Retinal pigment epithelial cell (primary cell): ENCODE measurements at regions not wholly inside any gene's neighbourhood (a gene's known extent, or its start where the extent isn't known, plus 50 kb on each side); places are given as distances from the start of the nearest gene placed in this dataset.

Source experiments
- DNase-seq: peaks from one replicate; pipeline ENCODE4 v3.0.0-alpha.2; 2010; ENCODE audit warnings: low read depth
- H3K4me3 ChIP-seq: 2 replicates; pipeline ENCODE4 v1.5.1; 2011; ENCODE audit warnings: mild to moderate bottlenecking, low read length, control low read depth, moderate library complexity
- CTCF ChIP-seq: conservative IDR thresholded peaks from 2 replicates; pipeline ENCODE4 v1.5.1; 2011; ENCODE audit warnings: low read depth, low read length, control low read depth, inconsistent platforms

- no peak for TF ChIP-seq CTCF
- H3K4me3 ChIP-seq = no peak overlapping the region
- no peak for DNase-seq
Measured at GRCh38 chr6:14187406-14187805, 69.8 kb downstream of the CD83 start.

- no peak for TF ChIP-seq CTCF
- no peak overlapping the region for H3K4me3 ChIP-seq
- DNase-seq = no peak
Measured at GRCh38 chr6:14189074-14189473, 71.5 kb downstream of the CD83 start.

GRCh38 chr6:14190191-14190928 lies 72.8 kb downstream of the CD83 start:
- no peak for TF ChIP-seq CTCF
- DNase-seq = no peak
- H3K4me3 ChIP-seq = no peak overlapping the region

- H3K4me3 ChIP-seq = no peak overlapping the region
- TF ChIP-seq CTCF = no peak
- DNase-seq = no peak
Measured at GRCh38 chr6:14190929-14191224, 73.3 kb downstream of the CD83 start.

- no peak for TF ChIP-seq CTCF
- H3K4me3 ChIP-seq = no peak overlapping the region
- DNase-seq = no peak
Measured at GRCh38 chr6:14191761-14192160, 74.2 kb downstream of the CD83 start.

GRCh38 chr6:14192216-14192788 lies 74.7 kb downstream of the CD83 start:
- no peak for DNase-seq
- TF ChIP-seq CTCF = no peak

GRCh38 chr6:14193524-14193923 lies 76.0 kb downstream of the CD83 start:
- H3K4me3 ChIP-seq = no peak overlapping the region
- DNase-seq = no peak
- TF ChIP-seq CTCF = no peak

More at GRCh38 chr6:14192216-14192788, 74.7 kb downstream of the CD83 start:
- no peak overlapping the region for H3K4me3 ChIP-seq
